HG02884 (cell line): ENCODE measurements at regions not wholly inside any gene's neighbourhood (a gene's known extent, or its start where the extent isn't known, plus 50 kb on each side); places are given as distances from the start of the nearest gene placed in this dataset.
"Not testable (repeated sequence)": the region's sequence is repeated elsewhere in the genome, so short reads cannot be mapped to it uniquely, and the experiment has no call there.

Experiments used
- ATAC-seq: cut with Tn5 transposase; IDR thresholded peaks from one replicate; pipeline ENCODE4 v1.9.1; 2021; ENCODE audit warnings: mild to moderate bottlenecking, moderate library complexity; ENCODE audit not compliant: unreplicated experiment

- peak; percentile 97 for ATAC-seq
Observed at GRCh38 chr12:23350808-23351207, 598.7 kb downstream of the SOX5 start.

- no peak for ATAC-seq
Observed at GRCh38 chr12:23352670-23353069, 596.8 kb downstream of the SOX5 start.

- ATAC-seq: no peak
Observed at GRCh38 chr12:23354800-23355199, 594.7 kb downstream of the SOX5 start.

- ATAC-seq: no peak
Observed at GRCh38 chr12:23356440-23356839, 593.0 kb downstream of the SOX5 start.

GRCh38 chr12:23356927-23357708 lies 592.4 kb downstream of the SOX5 start:
- ATAC-seq: no peak

GRCh38 chr12:23359975-23360701 lies 589.3 kb downstream of the SOX5 start:
- ATAC-seq: no peak

- ATAC-seq: no peak
Observed at GRCh38 chr12:23361971-23362370, 587.5 kb downstream of the SOX5 start.

- ATAC-seq: no peak
Observed at GRCh38 chr12:23368590-23368989, 580.9 kb downstream of the SOX5 start.

GRCh38 chr12:23375621-23376020 lies 573.8 kb downstream of the SOX5 start:
- ATAC-seq: no peak

- ATAC-seq: no peak
Observed at GRCh38 chr12:23376238-23376637, 573.2 kb downstream of the SOX5 start.

- no peak for ATAC-seq
Observed at GRCh38 chr12:23380419-23381100, 568.9 kb downstream of the SOX5 start.

GRCh38 chr12:23388898-23389297 lies 560.6 kb downstream of the SOX5 start:
- ATAC-seq: not testable (repeated sequence)

GRCh38 chr12:23389315-23389714 lies 560.2 kb downstream of the SOX5 start:
- not testable (repeated sequence) for ATAC-seq

- ATAC-seq: no peak
Observed at GRCh38 chr12:23399402-23399933, 550.0 kb downstream of the SOX5 start.

- ATAC-seq: no peak
Observed at GRCh38 chr12:23415180-23415579, 534.3 kb downstream of the SOX5 start.

- no peak for ATAC-seq
Observed at GRCh38 chr12:23421556-23421955, 527.9 kb downstream of the SOX5 start.

GRCh38 chr12:23423097-23423687 lies 526.3 kb downstream of the SOX5 start:
- no peak for ATAC-seq

GRCh38 chr12:23423796-23424195 lies 525.7 kb downstream of the SOX5 start:
- no peak for ATAC-seq

GRCh38 chr12:23424685-23425084 lies 524.8 kb downstream of the SOX5 start:
- no peak for ATAC-seq

- ATAC-seq: no peak
Observed at GRCh38 chr12:23426328-23426727, 523.1 kb downstream of the SOX5 start.

GRCh38 chr12:23428758-23429157 lies 520.7 kb downstream of the SOX5 start:
- no peak for ATAC-seq
